Natural killer cell treated with Interleukin-12 subunit alpha and Interleukin-12 subunit beta and Interleukin-15 and Interleukin-18, amount 100 ng/mL, for 72 hours (primary cell): ENCODE measurements at regions not wholly inside any gene's neighbourhood (a gene's known extent, or its start where the extent isn't known, plus 50 kb on each side); places are given as distances from the start of the nearest gene placed in this dataset.
"Not testable (repeated sequence)": the region's sequence is repeated elsewhere in the genome, so short reads cannot be mapped to it uniquely, and the experiment has no call there.

Experiments
- ATAC-seq, 2 donors: fragments of 150-1000 bp; cut with Tn5 transposase in 1 of 2; sonication (Bioruptor Pico), chemical (Tn5 transposase) in 1 of 2; 2 replicates each; pipeline ENCODE4 v1.10.0; 2021
- DNase-seq: peaks from one replicate; pipeline ENCODE4 v3.0.0; 2022; ENCODE audit warnings: low spot score
- H3K27ac Mint-ChIP-seq, 2 donors: 1 replicate in 1 of 2; 2 replicates in 1 of 2; pipeline ENCODE4 v1.8.0; 2022; ENCODE audit warnings: mixed read lengths in 2 of 2, mild to moderate bottlenecking in 1 of 2, moderate library complexity in 1 of 2
- H3K27me3 Mint-ChIP-seq, 2 donors: 1 replicate in 1 of 2; 2 replicates in 1 of 2; pipeline ENCODE4 v1.8.0; 2022; ENCODE audit warnings: mixed read lengths in 2 of 2
- H3K36me3 Mint-ChIP-seq: one replicate; pipeline ENCODE4 v1.8.0; 2022; ENCODE audit warnings: mixed read lengths
- H3K4me1 Mint-ChIP-seq, 2 donors: 1 replicate in 1 of 2; 2 replicates in 1 of 2; pipeline ENCODE4 v1.8.0; 2022; ENCODE audit warnings: low read depth in 2 of 2, mixed read lengths in 2 of 2, mild to moderate bottlenecking in 1 of 2
- H3K4me3 Mint-ChIP-seq: one replicate; pipeline ENCODE4 v1.8.0; 2022; ENCODE audit warnings: mixed read lengths
- H3K9me3 Mint-ChIP-seq: 2 replicates; pipeline ENCODE4 v1.8.0; 2022; ENCODE audit warnings: mixed read lengths

DNA sequence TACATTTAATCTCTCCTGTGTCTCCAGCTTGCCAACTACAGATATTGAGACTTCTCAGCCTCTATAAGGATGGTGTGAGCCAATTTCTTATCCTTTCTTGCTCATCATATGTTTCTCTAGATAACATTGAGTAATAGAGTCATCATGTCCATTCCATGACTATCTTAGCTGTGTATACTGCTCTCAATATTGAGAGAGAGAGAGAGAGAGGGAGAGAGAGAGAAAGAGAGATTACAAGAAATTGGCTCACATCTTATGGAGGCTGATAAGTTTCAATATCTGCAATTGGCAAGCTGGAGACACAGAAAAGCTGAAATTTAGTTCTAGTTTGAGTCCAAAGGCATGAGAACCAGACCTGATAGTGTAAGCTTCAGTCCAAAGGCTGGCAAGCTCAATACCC is 110.8 kb upstream of the MSMB start:
- H3K36me3 Mint-ChIP-seq, DNase-seq, H3K27me3 Mint-ChIP-seq, H3K9me3 Mint-ChIP-seq, ATAC-seq, H3K4me3 Mint-ChIP-seq, H3K4me1 Mint-ChIP-seq, H3K27ac Mint-ChIP-seq: not testable (repeated sequence)

- ATAC-seq (no peak), DNase-seq (no peak)
- Mint-ChIP-seq H3K27ac (no peak overlapping the region), H3K27me3 (peaks cover 8 to 12% of the 10 kb centered on the region in 2 donors), H3K4me3 (no peak overlapping the region), H3K36me3 (peaks cover 6% of the 10 kb centered on the region), H3K9me3 (no peaks in the 10 kb centered on the region), H3K4me1 (no peaks in the 10 kb centered on the region)
These were observed 117.1 kb upstream of the ANTXRL start for GRCh38 chr10:46169736-46170135.

GRCh38 chr10:46170789-46171188 is 116.0 kb upstream of the ANTXRL start:
- ATAC-seq: no peak
- no peak overlapping the region for H3K4me3 Mint-ChIP-seq
- no peaks in the 10 kb centered on the region for H3K9me3 Mint-ChIP-seq
- H3K27ac Mint-ChIP-seq: no peak overlapping the region
- H3K4me1 Mint-ChIP-seq: no peaks in the 10 kb centered on the region
- H3K27me3 Mint-ChIP-seq: peaks cover 8 to 12% of the 10 kb centered on the region in 2 donors
- no peak for DNase-seq
- H3K36me3 Mint-ChIP-seq: peaks cover 6% of the 10 kb centered on the region

DNA sequence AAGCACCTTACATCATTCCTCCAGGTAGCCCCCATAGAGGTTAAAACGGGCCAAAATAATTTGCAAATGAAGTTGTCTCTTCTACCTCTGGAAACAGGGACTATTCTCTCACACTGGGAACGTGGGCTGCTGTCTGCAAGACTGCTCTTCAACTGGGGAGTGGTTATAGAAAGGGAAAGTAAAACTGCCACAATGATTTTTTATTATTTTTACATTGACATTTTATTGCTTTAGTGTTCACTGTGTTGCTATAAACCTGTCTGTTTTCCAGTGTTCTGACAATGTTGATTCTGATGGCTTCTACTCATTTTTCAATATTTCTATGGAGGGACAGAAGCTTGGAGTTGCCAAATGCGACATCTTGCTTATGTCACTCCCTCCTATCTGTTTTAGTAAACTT is 115.1 kb upstream of the ANTXRL start:
- Mint-ChIP-seq H3K36me3 (peaks cover 6% of the 10 kb centered on the region), H3K27me3 (peaks cover 8 to 12% of the 10 kb centered on the region in 2 donors), H3K27ac (no peak overlapping the region), H3K9me3 (no peaks in the 10 kb centered on the region), H3K4me3 (no peak overlapping the region), H3K4me1 (no peaks in the 10 kb centered on the region)
- DNase-seq (no peak), ATAC-seq (no peak)

DNA sequence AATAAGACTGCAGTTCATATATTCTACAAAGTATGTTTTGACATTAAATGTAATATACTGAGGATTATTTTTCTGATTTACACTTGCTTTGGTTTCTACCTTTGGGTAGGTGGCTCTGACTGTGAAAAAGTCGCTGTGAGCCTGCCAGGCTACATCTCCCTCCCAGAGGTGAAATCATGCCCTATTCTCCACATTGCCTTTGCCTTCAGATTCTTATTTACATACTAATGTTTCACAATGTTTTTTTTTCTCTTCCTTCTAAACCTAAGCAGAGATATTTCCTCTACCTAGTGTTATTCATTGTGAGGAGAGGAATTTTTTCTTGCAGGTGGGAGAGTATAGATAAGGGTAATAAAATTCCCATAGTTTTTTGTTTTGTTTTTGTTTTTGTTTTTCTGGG is 111.5 kb upstream of the ANTXRL start:
- Mint-ChIP-seq H3K4me1 (no peaks in the 10 kb centered on the region), H3K27ac (no peak overlapping the region), H3K36me3 (peaks cover 6% of the 10 kb centered on the region), H3K27me3 (peaks cover 5 to 9% of the 10 kb centered on the region in 2 donors), H3K9me3 (no peaks in the 10 kb centered on the region), H3K4me3 (no peak overlapping the region)
- DNase-seq (no peak), ATAC-seq (no peak)

GRCh38 chr10:46175831-46176230 is 111.0 kb upstream of the ANTXRL start:
- Mint-ChIP-seq H3K9me3 (no peaks in the 10 kb centered on the region), H3K27me3 (peaks cover 2 to 9% of the 10 kb centered on the region in 2 donors), H3K36me3 (peaks cover 2% of the 10 kb centered on the region), H3K4me3 (no peak overlapping the region), H3K4me1 (no peaks in the 10 kb centered on the region), H3K27ac (no peak overlapping the region)
- no peak for DNase-seq
- no peak for ATAC-seq

- not testable (repeated sequence) for H3K4me3 Mint-ChIP-seq, H3K36me3 Mint-ChIP-seq, DNase-seq, H3K4me1 Mint-ChIP-seq, H3K27ac Mint-ChIP-seq, H3K9me3 Mint-ChIP-seq, ATAC-seq, H3K27me3 Mint-ChIP-seq
These were observed 99.4 kb upstream of the ANTXRL start for GRCh38 chr10:46187431-46187830.

DNA sequence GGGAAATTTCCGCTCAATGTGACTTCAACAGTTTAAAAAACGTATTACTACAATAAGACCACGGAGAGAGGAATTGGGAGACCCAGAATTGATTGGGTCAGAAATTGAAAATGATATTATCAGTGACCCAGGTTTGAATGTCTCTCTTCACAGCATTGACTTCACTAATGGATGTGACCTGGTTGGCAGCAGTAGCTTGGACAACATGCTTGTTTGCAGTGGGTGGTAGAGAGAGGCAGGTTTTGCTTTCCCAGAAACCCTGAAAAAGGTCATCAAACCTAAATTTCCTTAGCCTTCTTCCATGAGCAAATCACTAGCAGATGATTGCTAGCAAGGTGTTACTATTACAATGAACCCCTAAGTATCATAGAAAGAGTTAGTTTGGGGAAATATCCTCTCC is 89.7 kb upstream of the ANTXRL start:
- Mint-ChIP-seq H3K27ac (no peak overlapping the region), H3K4me1 (no peaks in the 10 kb centered on the region), H3K36me3 (no peaks in the 10 kb centered on the region), H3K27me3 (no peaks in the 10 kb centered on the region), H3K9me3 (no peaks in the 10 kb centered on the region), H3K4me3 (no peak overlapping the region)
- ATAC-seq (no peak), DNase-seq (no peak)

DNA sequence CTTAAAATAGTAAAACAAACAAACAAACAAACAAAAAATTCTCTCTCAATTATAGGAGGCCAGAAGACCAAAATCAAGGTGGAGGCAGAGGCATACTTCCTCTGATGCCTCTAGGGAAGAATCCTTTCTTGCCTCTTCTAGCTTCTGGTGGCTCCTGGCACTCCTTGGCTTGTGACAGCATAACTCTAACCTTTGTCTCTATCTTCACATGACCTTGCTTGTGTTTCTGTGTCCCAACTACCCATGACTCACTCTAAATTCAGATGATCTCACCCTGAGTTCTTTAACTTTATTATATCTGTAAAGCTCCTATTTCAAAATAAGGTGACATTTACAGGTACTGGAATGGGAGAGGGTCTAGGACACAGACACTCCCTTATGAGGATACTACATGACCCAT is 88.3 kb upstream of the ANTXRL start:
- Mint-ChIP-seq H3K27ac (no peak overlapping the region), H3K27me3 (peaks cover 0 to 7% of the 10 kb centered on the region in 2 donors), H3K36me3 (no peaks in the 10 kb centered on the region), H3K4me3 (no peak overlapping the region), H3K4me1 (no peaks in the 10 kb centered on the region), H3K9me3 (no peaks in the 10 kb centered on the region)
- ATAC-seq (no peak), DNase-seq (no peak)

DNA sequence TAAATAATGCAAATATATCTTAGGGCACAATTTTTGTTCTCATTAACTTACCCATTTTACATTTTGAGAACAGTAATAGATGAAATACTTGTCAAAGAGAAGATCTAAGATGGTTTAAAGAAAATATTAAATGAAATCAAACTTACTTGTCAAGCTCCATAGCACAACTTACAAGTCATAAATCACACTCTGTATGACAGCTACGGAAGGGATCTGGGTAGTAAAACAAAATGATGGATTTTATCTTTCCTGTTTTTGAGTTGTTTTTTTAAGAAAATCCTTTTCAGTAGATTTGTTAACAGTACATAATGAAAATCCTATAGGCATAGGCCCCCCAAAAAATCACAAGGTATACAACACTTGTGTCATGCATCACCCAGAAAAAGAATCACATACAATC is 84.4 kb upstream of the ANTXRL start:
- H3K9me3 Mint-ChIP-seq, DNase-seq, H3K27me3 Mint-ChIP-seq, ATAC-seq, H3K4me3 Mint-ChIP-seq, H3K36me3 Mint-ChIP-seq, H3K27ac Mint-ChIP-seq, H3K4me1 Mint-ChIP-seq: not testable (repeated sequence)

DNA sequence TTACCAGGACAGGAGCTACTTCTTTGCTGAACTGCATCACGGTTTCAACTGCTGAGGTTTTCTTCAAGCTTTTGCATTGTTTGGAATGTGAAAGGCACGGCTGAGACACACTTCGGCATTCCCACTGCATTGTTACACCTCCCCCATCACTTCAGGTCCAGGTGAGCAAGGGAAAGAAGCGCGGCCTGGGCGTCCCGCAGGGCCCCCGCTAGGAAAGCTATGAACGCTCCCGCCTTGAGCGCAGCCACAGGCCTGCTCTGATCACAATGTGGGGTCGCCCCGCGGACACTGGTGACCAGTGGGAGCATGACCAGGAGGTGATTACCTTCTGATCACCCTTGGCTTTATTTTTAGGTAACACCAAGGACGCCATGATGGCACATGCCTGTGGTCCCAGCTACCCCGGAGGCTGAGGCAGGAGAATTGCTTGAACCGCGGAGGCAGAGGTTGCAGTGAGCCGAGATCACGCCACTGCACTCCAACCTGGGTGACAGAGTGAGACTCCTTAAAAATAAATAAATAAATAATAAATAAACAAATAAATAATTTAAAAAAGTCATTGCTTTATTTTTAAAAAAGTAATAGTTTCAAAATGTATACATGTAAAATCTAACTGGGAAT is 82.2 kb upstream of the ANTXRL start:
- not testable (repeated sequence) for H3K9me3 Mint-ChIP-seq, H3K4me3 Mint-ChIP-seq, DNase-seq, ATAC-seq, H3K36me3 Mint-ChIP-seq, H3K27me3 Mint-ChIP-seq, H3K27ac Mint-ChIP-seq, H3K4me1 Mint-ChIP-seq

DNA sequence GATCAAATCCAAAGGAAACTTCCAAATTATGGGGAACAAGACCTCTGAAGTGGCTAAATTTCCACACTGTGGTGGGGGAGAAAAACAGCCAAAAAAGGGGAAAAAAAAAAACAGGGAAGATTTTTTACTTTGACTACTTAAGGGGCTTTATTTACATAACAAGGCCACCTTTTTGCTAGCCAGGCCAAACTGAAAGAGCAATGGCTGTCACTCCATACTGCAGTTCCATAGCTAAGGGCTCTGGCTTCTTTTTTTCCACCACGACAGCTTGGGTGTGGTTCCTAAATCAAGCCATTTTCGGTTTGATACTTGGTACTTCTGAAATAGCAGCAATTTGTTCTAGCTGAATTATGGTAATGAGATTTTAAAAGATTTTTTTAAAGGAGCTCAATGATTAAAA is 76.4 kb upstream of the ANTXRL start:
- not testable (repeated sequence) for H3K36me3 Mint-ChIP-seq, H3K4me1 Mint-ChIP-seq, DNase-seq, H3K27me3 Mint-ChIP-seq, H3K4me3 Mint-ChIP-seq, H3K27ac Mint-ChIP-seq, H3K9me3 Mint-ChIP-seq, ATAC-seq

- peaks cover 5 to 23% of the 10 kb centered on the region in 2 donors for H3K4me1 Mint-ChIP-seq
- H3K9me3 Mint-ChIP-seq: no peaks in the 10 kb centered on the region
- no peak overlapping the region for H3K27ac Mint-ChIP-seq
- no peak overlapping the region for H3K4me3 Mint-ChIP-seq
- no peak for ATAC-seq
- no peaks in the 10 kb centered on the region for H3K36me3 Mint-ChIP-seq
- DNase-seq: no peak
- H3K27me3 Mint-ChIP-seq: peaks cover 0 to 2% of the 10 kb centered on the region in 2 donors
These were observed 71.4 kb upstream of the ANTXRL start for GRCh38 chr10:46215426-46215825.

- Mint-ChIP-seq H3K27ac (no peak overlapping the region), H3K9me3 (no peaks in the 10 kb centered on the region), H3K4me1 (peaks cover 5 to 23% of the 10 kb centered on the region in 2 donors), H3K36me3 (no peaks in the 10 kb centered on the region), H3K27me3 (peaks cover 0 to 2% of the 10 kb centered on the region in 2 donors), H3K4me3 (no peak overlapping the region)
- ATAC-seq: peak in 1 of 2 donors; percentile 20
- DNase-seq: no peak
These were observed 70.7 kb upstream of the ANTXRL start for GRCh38 chr10:46216003-46216634.
